Liver (tissue), 8 donors: ENCODE measurements at regions not wholly inside any gene's neighbourhood (a gene's known extent, or its start where the extent isn't known, plus 50 kb on each side); places are given as distances from the start of the nearest gene placed in this dataset.

Source experiments
- DNase-seq: peaks from one replicate; pipeline ENCODE4 v3.0.0-alpha.2; 2017; ENCODE audit warnings: low spot score
- H3K27ac ChIP-seq, 2 donors: one replicate each; pipeline ENCODE4 v1.7.0; 2013; ENCODE audit warnings: inconsistent platforms in 2 of 2, low read length in 2 of 2, control low read depth in 1 of 2, low read depth in 1 of 2, mild to moderate bottlenecking in 1 of 2
- H3K27me3 ChIP-seq, 4 donors: one replicate each; pipeline versions ENCODE4 v1.6.1 to v1.7.0; 2013; ENCODE audit warnings: low read length in 3 of 4, inconsistent platforms in 1 of 4, mild to moderate bottlenecking in 1 of 4, moderate library complexity in 1 of 4; ENCODE audit not compliant: control insufficient read depth in 4 of 4, insufficient read depth in 4 of 4
- H3K36me3 ChIP-seq, 4 donors: one replicate each; pipeline versions ENCODE4 v1.6.1 to v1.7.0; 2013; ENCODE audit warnings: low read length in 3 of 4, mild to moderate bottlenecking in 3 of 4, low read depth in 1 of 4, moderate library complexity in 1 of 4; ENCODE audit not compliant: control insufficient read depth in 4 of 4, insufficient read depth in 3 of 4
- H3K4me1 ChIP-seq, 4 donors: one replicate each; pipeline versions ENCODE4 v1.6.1 to v1.7.0; 2013; ENCODE audit warnings: low read length in 3 of 4, mild to moderate bottlenecking in 3 of 4, moderate library complexity in 1 of 4; ENCODE audit not compliant: control insufficient read depth in 4 of 4, insufficient read depth in 4 of 4
- H3K4me3 ChIP-seq, 3 donors: one replicate each; pipeline versions ENCODE4 v1.6.1 to v1.7.0; 2013; ENCODE audit warnings: low read length in 3 of 3, control low read depth in 1 of 3, low read depth in 1 of 3, mild to moderate bottlenecking in 1 of 3
- H3K9ac ChIP-seq, 2 donors: one replicate each; pipeline ENCODE4 v1.7.0; 2013; ENCODE audit warnings: low read length in 2 of 2, mild to moderate bottlenecking in 2 of 2, moderate library complexity in 2 of 2, control low read depth in 1 of 2, low read depth in 1 of 2
- H3K9me3 ChIP-seq, 4 donors: one replicate each; pipeline versions ENCODE4 v1.6.1 to v1.7.0; 2013; ENCODE audit warnings: low read length in 3 of 4; ENCODE audit not compliant: control insufficient read depth in 4 of 4
- EGR1 ChIP-seq, 2 donors: IDR thresholded peaks; 2 replicates each; pipeline ENCODE4 v1.6.1; 2016 to 2018; ENCODE audit warnings: antibody characterized with exemption in 2 of 2, low read depth in 2 of 2
- FOXA1 ChIP-seq: IDR thresholded peaks from 2 replicates; pipeline ENCODE4 v1.6.1; 2016; ENCODE audit warnings: antibody characterized with exemption
- GABPA ChIP-seq, 2 donors: IDR thresholded peaks in 1 of 2; conservative IDR thresholded peaks in 1 of 2; 2 replicates each; pipeline ENCODE4 v1.6.1; 2016; ENCODE audit warnings: antibody characterized with exemption in 2 of 2, mild to moderate bottlenecking in 1 of 2, moderate library complexity in 1 of 2
- HNF4A ChIP-seq, 2 donors: conservative IDR thresholded peaks; 2 replicates each; pipeline ENCODE4 v1.6.1; 2016; ENCODE audit warnings: antibody characterized with exemption in 2 of 2, mild to moderate bottlenecking in 2 of 2
- JUND ChIP-seq, 2 donors: IDR thresholded peaks; 2 replicates each; pipeline ENCODE4 v1.6.1; 2016; ENCODE audit warnings: antibody characterized with exemption in 2 of 2
- RAD21 ChIP-seq, 2 donors: IDR thresholded peaks; 2 replicates each; pipeline ENCODE4 v1.6.1; 2016; ENCODE audit warnings: antibody characterized with exemption in 2 of 2, mild to moderate bottlenecking in 2 of 2
- RXRA ChIP-seq, 2 donors: IDR thresholded peaks; 2 replicates each; pipeline ENCODE4 v1.6.1; 2017 to 2018; ENCODE audit warnings: antibody characterized with exemption in 2 of 2, mild to moderate bottlenecking in 1 of 2
- YY1 ChIP-seq: IDR thresholded peaks from 2 replicates; pipeline ENCODE4 v1.6.1; 2016; ENCODE audit warnings: antibody characterized with exemption, mild to moderate bottlenecking
- WGBS: extraction: QIAGEN DNeasy Blood & Tissue Kit; methylation state at CpG from one replicate; pipeline ENCODE4 v1.1.7; 2013; 5-methylcytosine and 5-hydroxymethylcytosine counted together
- TF ChIP-seq, protein P1 (sequence below): IDR thresholded peaks from 2 replicates; pipeline ENCODE4 v1.6.1; 2016; ENCODE audit warnings: antibody characterized with exemption
- TF ChIP-seq, protein P2 (sequence below): IDR thresholded peaks from 2 replicates; pipeline ENCODE4 v1.6.1; 2016; ENCODE audit warnings: antibody characterized with exemption
- TF ChIP-seq, protein P3 (sequence below): fragments of 150-350 bp; IDR thresholded peaks from 2 replicates; pipeline ENCODE4 v1.5.1; 2017; ENCODE audit warnings: improper control_type of control experiment, low read depth, low read length; ENCODE audit not compliant: missing input control
- TF ChIP-seq, protein P4 (sequence below): IDR thresholded peaks from 2 replicates; pipeline ENCODE4 v1.6.1; 2016; ENCODE audit warnings: antibody characterized with exemption
- donor health status: healthy.
- donor health status: healthy.
- donor health status: healthy.
- donor health status: healthy.
- donor health status: healthy.

DNA sequence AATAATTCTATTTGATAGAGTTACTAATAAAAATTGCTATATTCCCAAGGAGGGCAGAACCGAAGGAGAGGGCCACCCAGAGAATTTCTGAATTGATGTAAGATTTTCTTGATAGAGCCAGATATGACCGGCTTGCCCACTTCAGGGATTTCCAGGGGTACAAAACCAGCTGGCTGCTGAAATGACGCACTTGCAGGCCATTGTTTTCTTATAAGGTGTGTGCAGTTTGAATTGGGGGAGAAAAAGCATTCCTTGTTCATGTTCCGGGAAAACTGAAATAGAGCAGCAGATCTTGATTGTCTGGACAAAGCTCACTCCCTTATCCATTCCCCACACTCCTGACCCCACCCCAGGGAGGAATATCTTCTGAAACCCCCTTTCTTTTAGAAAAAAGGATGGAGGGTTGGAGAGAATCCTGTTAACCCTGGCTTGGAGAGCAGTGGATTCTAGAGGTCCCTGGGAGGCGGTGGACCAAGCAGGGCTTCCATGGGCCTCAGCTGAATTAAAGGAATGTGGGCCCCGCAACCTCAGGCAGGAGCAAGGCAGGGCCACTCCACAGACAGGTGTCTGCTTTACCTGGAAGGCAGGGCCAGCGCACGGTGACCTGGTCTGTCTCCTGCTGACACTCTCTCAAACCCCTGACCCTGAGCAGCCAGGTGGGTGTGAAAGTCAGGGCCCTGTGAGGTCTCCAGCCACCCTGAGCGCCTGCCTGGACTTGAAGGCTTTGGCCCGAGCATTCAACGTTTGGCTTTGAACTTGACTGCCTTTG, 96.4 kb downstream of the TMEM170B start:
- H3K9me3 ChIP-seq: no peaks in the 10 kb centered on the region

DNA sequence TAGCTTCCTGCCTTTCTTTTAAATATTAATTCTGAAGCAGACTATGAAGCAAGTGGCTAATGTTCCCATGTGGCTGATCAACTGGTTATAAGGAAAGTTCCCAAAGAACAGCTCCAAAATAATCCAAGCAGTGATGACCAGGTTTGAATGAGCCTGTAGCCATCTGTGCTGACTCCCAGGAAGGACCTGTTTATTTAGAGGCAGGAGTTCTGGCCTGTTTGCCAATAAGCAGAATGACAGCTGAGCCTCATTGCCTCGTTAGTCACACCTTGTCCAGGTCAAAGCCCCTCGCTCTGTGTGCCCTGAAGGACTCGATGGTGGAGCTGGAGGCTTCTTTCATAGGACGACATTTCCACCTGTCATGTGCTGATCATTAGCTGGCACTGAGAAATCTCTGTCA, 97.4 kb downstream of the TMEM170B start:
- Histone ChIP-seq H3K4me1 (peaks cover 0 to 3% (median 0%) of the 10 kb centered on the region in 4 donors), H3K27me3 (no peaks in the 10 kb centered on the region), H3K9ac (no peak overlapping the region), H3K4me3 (no peak overlapping the region), H3K9me3 (no peaks in the 10 kb centered on the region), H3K36me3 (no peaks in the 10 kb centered on the region), H3K27ac (no peak overlapping the region)
- DNase-seq: no peak
- WGBS: 86% methylated on average over 4 of the region's 4 CpGs
- TF ChIP-seq, protein P1, sequence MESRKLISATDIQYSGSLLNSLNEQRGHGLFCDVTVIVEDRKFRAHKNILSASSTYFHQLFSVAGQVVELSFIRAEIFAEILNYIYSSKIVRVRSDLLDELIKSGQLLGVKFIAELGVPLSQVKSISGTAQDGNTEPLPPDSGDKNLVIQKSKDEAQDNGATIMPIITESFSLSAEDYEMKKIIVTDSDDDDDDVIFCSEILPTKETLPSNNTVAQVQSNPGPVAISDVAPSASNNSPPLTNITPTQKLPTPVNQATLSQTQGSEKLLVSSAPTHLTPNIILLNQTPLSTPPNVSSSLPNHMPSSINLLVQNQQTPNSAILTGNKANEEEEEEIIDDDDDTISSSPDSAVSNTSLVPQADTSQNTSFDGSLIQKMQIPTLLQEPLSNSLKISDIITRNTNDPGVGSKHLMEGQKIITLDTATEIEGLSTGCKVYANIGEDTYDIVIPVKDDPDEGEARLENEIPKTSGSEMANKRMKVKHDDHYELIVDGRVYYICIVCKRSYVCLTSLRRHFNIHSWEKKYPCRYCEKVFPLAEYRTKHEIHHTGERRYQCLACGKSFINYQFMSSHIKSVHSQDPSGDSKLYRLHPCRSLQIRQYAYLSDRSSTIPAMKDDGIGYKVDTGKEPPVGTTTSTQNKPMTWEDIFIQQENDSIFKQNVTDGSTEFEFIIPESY: no peak
- TF ChIP-seq, protein P2, sequence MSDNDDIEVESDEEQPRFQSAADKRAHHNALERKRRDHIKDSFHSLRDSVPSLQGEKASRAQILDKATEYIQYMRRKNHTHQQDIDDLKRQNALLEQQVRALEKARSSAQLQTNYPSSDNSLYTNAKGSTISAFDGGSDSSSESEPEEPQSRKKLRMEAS: no peak
- no peak for TF ChIP-seq RXRA (IDR thresholded peaks at IDR 0.05)
- TF ChIP-seq, protein P3, sequence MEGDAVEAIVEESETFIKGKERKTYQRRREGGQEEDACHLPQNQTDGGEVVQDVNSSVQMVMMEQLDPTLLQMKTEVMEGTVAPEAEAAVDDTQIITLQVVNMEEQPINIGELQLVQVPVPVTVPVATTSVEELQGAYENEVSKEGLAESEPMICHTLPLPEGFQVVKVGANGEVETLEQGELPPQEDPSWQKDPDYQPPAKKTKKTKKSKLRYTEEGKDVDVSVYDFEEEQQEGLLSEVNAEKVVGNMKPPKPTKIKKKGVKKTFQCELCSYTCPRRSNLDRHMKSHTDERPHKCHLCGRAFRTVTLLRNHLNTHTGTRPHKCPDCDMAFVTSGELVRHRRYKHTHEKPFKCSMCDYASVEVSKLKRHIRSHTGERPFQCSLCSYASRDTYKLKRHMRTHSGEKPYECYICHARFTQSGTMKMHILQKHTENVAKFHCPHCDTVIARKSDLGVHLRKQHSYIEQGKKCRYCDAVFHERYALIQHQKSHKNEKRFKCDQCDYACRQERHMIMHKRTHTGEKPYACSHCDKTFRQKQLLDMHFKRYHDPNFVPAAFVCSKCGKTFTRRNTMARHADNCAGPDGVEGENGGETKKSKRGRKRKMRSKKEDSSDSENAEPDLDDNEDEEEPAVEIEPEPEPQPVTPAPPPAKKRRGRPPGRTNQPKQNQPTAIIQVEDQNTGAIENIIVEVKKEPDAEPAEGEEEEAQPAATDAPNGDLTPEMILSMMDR: no peak
- TF ChIP-seq FOXA1: no peak
- TF ChIP-seq, protein P4, sequence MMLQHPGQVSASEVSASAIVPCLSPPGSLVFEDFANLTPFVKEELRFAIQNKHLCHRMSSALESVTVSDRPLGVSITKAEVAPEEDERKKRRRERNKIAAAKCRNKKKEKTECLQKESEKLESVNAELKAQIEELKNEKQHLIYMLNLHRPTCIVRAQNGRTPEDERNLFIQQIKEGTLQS: no peak
- TF ChIP-seq JUND (IDR thresholded peaks at IDR 0.05): no peak

More for the DNA sequence above, 96.4 kb downstream of the TMEM170B start:
- no peak for DNase-seq
- Histone ChIP-seq H3K27ac (no peak overlapping the region), H3K36me3 (no peaks in the 10 kb centered on the region), H3K4me3 (no peak overlapping the region), H3K27me3 (no peaks in the 10 kb centered on the region), H3K9ac (no peak overlapping the region), H3K4me1 (peaks cover 0 to 3% (median 0%) of the 10 kb centered on the region in 4 donors)
- WGBS: 94% methylated on average over 11 of the region's 11 CpGs
- TF ChIP-seq, protein P1: no peak
- TF ChIP-seq FOXA1 (no peak), HNF4A (conservative IDR thresholded peaks at IDR 0.05) (no peak), RXRA (IDR thresholded peaks at IDR 0.05) (no peak), RAD21 (IDR thresholded peaks at IDR 0.05) (no peak), GABPA (IDR thresholded peaks at IDR 0.05 in 1 of 2, conservative IDR thresholded peaks at IDR 0.05 in 1 of 2) (no peak), YY1 (no peak), EGR1 (IDR thresholded peaks at IDR 0.05; ENCODE audit: low read depth in 2 of 2) (no peak)
- TF ChIP-seq, protein P4: no peak
- TF ChIP-seq, protein P2: no peak
